ENCODE measurements at regions not wholly inside any gene's neighbourhood (a gene's known extent, or its start where the extent isn't known, plus 50 kb on each side); places are given as distances from the start of the nearest gene placed in this dataset.

DNA sequence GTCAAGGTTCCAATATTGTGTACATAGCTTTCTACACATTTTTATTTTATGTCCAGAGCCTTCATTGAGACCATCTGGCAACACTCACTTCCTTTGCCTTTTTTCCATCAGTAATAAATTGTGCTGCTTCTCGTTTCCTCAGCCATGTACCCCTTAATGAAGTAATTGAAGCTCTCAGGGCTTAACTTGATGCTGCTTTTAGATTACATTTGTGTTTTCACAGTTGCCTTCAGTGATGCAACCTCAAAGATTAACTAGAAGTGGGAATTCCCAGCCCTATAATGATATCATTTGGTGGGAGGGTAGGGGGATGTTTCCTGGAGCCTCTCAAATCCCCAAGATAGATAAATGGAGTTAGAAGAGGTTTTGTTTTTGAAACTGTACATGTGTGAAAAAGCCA lies 80.2 kb upstream of the KRR1 start:
- Histone ChIP-seq H3K9me3 (ENCODE audit: insufficient read depth, low read depth, low read length) (no peaks in the 10 kb centered on the region), H2AFZ (ENCODE audit: low read length) (no peak overlapping the region), H3K9me2 (replicated peaks; ENCODE audit: low read depth, low read length) (no peaks in the 10 kb centered on the region), H3K36me3 (ENCODE audit: insufficient read depth, low read length) (no peaks in the 10 kb centered on the region), H3K79me2 (ENCODE audit: insufficient read depth, low read length) (no peaks in the 10 kb centered on the region), H3K9ac (ENCODE audit: low read depth, low read length, poor library complexity, severe bottlenecking) (no peak overlapping the region), H3K4me1 (ENCODE audit: insufficient read depth, low read length, poor library complexity, severe bottlenecking) (peaks cover 15% of the 10 kb centered on the region), H3K4me2 (ENCODE audit: low read depth, low read length, poor library complexity, severe bottlenecking) (no peak overlapping the region), H3K27me3 (ENCODE audit: insufficient read depth, low read length, poor library complexity, severe bottlenecking) (no peaks in the 10 kb centered on the region), H4K20me1 (ENCODE audit: insufficient read depth, low read length, poor library complexity, severe bottlenecking) (no peaks in the 10 kb centered on the region), H3F3A (ENCODE audit: low read depth) (no peaks in the 10 kb centered on the region), H3K4me3 (ENCODE audit: low read length, poor library complexity, severe bottlenecking) (no peak overlapping the region)
- TF ChIP-seq EZH2phosphoT487 (IDR thresholded peaks at IDR 0.05; ENCODE audit: borderline replicate concordance) = no peak
- TF ChIP-seq, protein P1, sequence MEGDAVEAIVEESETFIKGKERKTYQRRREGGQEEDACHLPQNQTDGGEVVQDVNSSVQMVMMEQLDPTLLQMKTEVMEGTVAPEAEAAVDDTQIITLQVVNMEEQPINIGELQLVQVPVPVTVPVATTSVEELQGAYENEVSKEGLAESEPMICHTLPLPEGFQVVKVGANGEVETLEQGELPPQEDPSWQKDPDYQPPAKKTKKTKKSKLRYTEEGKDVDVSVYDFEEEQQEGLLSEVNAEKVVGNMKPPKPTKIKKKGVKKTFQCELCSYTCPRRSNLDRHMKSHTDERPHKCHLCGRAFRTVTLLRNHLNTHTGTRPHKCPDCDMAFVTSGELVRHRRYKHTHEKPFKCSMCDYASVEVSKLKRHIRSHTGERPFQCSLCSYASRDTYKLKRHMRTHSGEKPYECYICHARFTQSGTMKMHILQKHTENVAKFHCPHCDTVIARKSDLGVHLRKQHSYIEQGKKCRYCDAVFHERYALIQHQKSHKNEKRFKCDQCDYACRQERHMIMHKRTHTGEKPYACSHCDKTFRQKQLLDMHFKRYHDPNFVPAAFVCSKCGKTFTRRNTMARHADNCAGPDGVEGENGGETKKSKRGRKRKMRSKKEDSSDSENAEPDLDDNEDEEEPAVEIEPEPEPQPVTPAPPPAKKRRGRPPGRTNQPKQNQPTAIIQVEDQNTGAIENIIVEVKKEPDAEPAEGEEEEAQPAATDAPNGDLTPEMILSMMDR (conservative IDR thresholded peaks at IDR 0.05; ENCODE audit: low read length) = no peak

DNA sequence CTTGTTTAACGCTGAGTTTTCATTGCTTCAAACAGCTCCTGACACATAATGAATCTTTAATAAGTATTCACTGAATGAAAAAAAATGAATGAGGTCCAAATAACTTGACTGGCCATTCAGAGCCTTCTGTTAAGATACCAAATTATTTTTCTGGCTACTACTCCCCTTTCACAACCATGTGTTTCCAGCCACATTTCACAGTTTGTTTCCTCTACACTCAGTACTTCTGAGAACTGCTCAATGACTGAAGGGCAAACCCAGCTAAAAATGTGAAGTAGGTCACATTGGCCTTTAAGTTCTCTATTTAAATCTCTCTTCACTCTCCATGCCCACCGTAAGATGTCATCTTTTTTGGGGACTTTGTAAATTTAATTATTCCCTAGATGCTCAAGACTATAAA lies 78.4 kb upstream of the KRR1 start:
- no peaks in the 10 kb centered on the region for H3K27me3 ChIP-seq (ENCODE audit: insufficient read depth, low read length, poor library complexity, severe bottlenecking)
- no peaks in the 10 kb centered on the region for H3F3A ChIP-seq (ENCODE audit: low read depth)
- TF ChIP-seq, protein P1 (conservative IDR thresholded peaks at IDR 0.05; ENCODE audit: low read length) = no peak
- no peak for TF ChIP-seq EZH2phosphoT487 (IDR thresholded peaks at IDR 0.05; ENCODE audit: borderline replicate concordance)
- no peak overlapping the region for H3K4me3 ChIP-seq (ENCODE audit: low read length, poor library complexity, severe bottlenecking)
- no peaks in the 10 kb centered on the region for H4K20me1 ChIP-seq (ENCODE audit: insufficient read depth, low read length, poor library complexity, severe bottlenecking)
- H3K9me2 ChIP-seq (replicated peaks; ENCODE audit: low read depth, low read length) = no peaks in the 10 kb centered on the region
- H2AFZ ChIP-seq (ENCODE audit: low read length) = no peak overlapping the region
- no peaks in the 10 kb centered on the region for H3K9me3 ChIP-seq (ENCODE audit: insufficient read depth, low read depth, low read length)
- no peak overlapping the region for H3K9ac ChIP-seq (ENCODE audit: low read depth, low read length, poor library complexity, severe bottlenecking)
- no peaks in the 10 kb centered on the region for H3K36me3 ChIP-seq (ENCODE audit: insufficient read depth, low read length)
- H3K79me2 ChIP-seq (ENCODE audit: insufficient read depth, low read length) = no peaks in the 10 kb centered on the region
- peaks cover 15% of the 10 kb centered on the region for H3K4me1 ChIP-seq (ENCODE audit: insufficient read depth, low read length, poor library complexity, severe bottlenecking)
- no peak overlapping the region for H3K4me2 ChIP-seq (ENCODE audit: low read depth, low read length, poor library complexity, severe bottlenecking)

DNA sequence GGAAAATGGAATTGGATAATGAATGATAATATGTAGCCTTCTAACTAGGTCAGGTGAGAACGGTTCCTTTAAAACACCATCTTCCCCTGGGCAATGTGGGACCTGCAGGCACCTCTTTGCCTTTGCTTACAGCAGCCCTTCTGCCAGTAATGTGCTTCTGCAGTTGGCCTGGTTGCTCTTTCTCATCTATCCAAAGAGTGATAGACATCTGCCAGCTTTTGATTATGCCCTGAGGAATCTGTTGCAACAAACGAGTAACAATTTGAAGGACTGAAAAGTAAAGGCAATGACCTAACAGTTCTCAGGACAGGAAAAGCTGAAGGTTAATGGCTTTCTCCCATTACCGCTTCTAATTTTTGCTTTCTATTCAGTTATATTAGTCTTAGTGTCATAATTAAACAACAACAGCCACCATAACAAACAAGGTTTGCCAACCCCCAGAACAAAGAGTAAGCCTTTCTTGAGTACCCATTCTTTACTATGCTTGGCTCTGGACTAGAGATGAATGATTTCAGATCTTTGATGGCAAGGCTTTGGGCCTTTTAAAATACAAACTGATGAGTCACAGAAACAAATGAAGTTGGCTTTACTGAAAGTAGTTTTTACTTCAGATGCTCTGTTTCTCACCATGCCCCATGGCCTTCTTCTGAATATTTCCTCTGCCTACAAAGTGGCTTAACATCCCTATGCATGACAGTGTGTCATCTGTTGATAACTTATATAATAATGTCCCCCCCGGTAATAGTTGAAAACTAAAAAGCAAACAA lies 76.1 kb upstream of the KRR1 start:
- Histone ChIP-seq H3K4me1 (ENCODE audit: insufficient read depth, low read length, poor library complexity, severe bottlenecking) (peaks cover 15% of the 10 kb centered on the region), H3K27me3 (ENCODE audit: insufficient read depth, low read length, poor library complexity, severe bottlenecking) (no peaks in the 10 kb centered on the region), H2AFZ (ENCODE audit: low read length) (no peak overlapping the region), H4K20me1 (ENCODE audit: insufficient read depth, low read length, poor library complexity, severe bottlenecking) (no peaks in the 10 kb centered on the region), H3K4me2 (ENCODE audit: low read depth, low read length, poor library complexity, severe bottlenecking) (no peak overlapping the region), H3K4me3 (ENCODE audit: low read length, poor library complexity, severe bottlenecking) (no peak overlapping the region), H3K9me3 (ENCODE audit: insufficient read depth, low read depth, low read length) (no peaks in the 10 kb centered on the region), H3K79me2 (ENCODE audit: insufficient read depth, low read length) (no peaks in the 10 kb centered on the region), H3K9me2 (replicated peaks; ENCODE audit: low read depth, low read length) (no peaks in the 10 kb centered on the region), H3F3A (ENCODE audit: low read depth) (no peaks in the 10 kb centered on the region), H3K36me3 (ENCODE audit: insufficient read depth, low read length) (no peaks in the 10 kb centered on the region), H3K9ac (ENCODE audit: low read depth, low read length, poor library complexity, severe bottlenecking) (no peak overlapping the region)
- TF ChIP-seq EZH2phosphoT487 (IDR thresholded peaks at IDR 0.05; ENCODE audit: borderline replicate concordance) = no peak
- TF ChIP-seq, protein P1 (conservative IDR thresholded peaks at IDR 0.05; ENCODE audit: low read length) = no peak

Measured in Loucy (cell line).